ENCODE measurements at regions not wholly inside any gene's neighbourhood (a gene's known extent, or its start where the extent isn't known, plus 50 kb on each side); places are given as distances from the start of the nearest gene placed in this dataset.

DNA sequence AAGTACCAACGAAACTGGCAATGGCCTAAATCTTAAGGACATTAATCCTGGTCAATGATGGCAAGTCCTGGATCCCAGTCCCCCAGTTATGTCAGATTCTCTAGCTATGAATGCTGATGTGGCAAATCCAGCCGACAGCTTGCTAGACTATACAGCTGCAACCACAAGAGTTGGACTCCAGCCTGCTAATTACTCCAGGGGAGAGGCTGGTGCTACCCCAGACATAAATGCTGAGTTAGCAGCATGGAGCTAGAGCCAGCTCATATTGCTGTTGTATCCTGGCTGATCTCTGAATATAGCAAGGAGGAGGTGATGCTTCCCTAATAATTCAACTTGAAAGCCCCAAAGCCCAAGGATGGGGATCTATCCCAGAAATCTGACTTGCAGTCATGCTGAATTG lies 207.1 kb downstream of the LRRN1 start:
- no peak overlapping the region for H3K27ac ChIP-seq
- no peaks in the 10 kb centered on the region for H3K27me3 ChIP-seq
- H3K9me3 ChIP-seq: no peaks in the 10 kb centered on the region
- no peaks in the 10 kb centered on the region for H3K4me1 ChIP-seq
- WGBS, 4 donors: 72 to 87% (median 80%) methylated on average over 2 of the region's 2 CpGs
- H3K36me3 ChIP-seq: no peaks in the 10 kb centered on the region
- no peak overlapping the region for H3K4me3 ChIP-seq
- TF ChIP-seq POLR2A (IDR thresholded peaks at IDR 0.05): no peak
- no peak for TF ChIP-seq CTCF (IDR thresholded peaks at IDR 0.05)
- ATAC-seq (no peak), DNase-seq (no peak)
- intact Hi-C loops (cut with DNase I): loop anchor here in 3 of 10 donors (10.0 kb wide), 3 partner anchors 269 to 811 kb away; no protein-coding TSS in a partner anchor

- no peak for ATAC-seq
- Histone ChIP-seq H3K9me3 (no peaks in the 10 kb centered on the region), H3K36me3 (no peaks in the 10 kb centered on the region), H3K4me1 (no peaks in the 10 kb centered on the region), H3K27ac (no peak overlapping the region), H3K4me3 (no peak overlapping the region), H3K27me3 (no peaks in the 10 kb centered on the region)
- no peak for DNase-seq
- TF ChIP-seq POLR2A (IDR thresholded peaks at IDR 0.05): no peak
- TF ChIP-seq CTCF (IDR thresholded peaks at IDR 0.05): no peak
- 56 to 83% (median 76%) methylated on average over 2 of the region's 2 CpGs for WGBS, 4 donors
- intact Hi-C loops (cut with DNase I): loop anchor here in 3 of 10 donors (10.0 kb wide), 3 partner anchors 267 to 813 kb away; no protein-coding TSS in a partner anchor
Measured at GRCh38 chr3:4008205-4008604, 209.0 kb downstream of the LRRN1 start.

DNA sequence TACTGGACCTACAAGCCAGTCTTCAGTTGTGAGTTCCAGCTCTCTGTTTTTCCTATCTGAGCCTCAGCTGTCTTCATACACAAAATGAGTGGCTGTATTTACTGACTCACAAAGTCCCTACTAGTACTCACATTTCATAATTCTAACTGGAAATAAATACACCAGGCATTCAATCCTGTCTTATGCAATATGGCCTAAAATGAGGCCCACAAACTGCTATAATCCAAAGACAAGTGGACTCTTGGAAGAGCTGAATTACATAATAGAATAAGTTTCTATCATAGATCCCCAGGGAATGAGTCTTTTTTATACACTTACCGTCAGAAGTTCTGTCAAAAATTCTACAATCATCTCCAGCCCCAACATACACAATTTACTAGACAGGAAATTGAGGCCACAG lies 211.9 kb downstream of the LRRN1 start:
- Histone ChIP-seq H3K27ac (no peak overlapping the region), H3K4me3 (no peak overlapping the region), H3K4me1 (no peaks in the 10 kb centered on the region), H3K36me3 (no peaks in the 10 kb centered on the region), H3K9me3 (no peaks in the 10 kb centered on the region), H3K27me3 (no peaks in the 10 kb centered on the region)
- no peak for TF ChIP-seq CTCF (IDR thresholded peaks at IDR 0.05)
- no peak for TF ChIP-seq POLR2A (IDR thresholded peaks at IDR 0.05)
- no peak for ATAC-seq
- intact Hi-C loops (cut with DNase I): no loop called here
- no peak for DNase-seq
- WGBS, 4 donors: 45 to 63% (median 50%) methylated on average over 1 of the region's 1 CpG

GRCh38 chr3:4015426-4015825 lies 216.2 kb downstream of the LRRN1 start:
- no peak overlapping the region for H3K4me3 ChIP-seq
- no peak for TF ChIP-seq POLR2A (IDR thresholded peaks at IDR 0.05)
- no peak for TF ChIP-seq CTCF (IDR thresholded peaks at IDR 0.05)
- H3K4me1 ChIP-seq: peaks cover 0 to 4% (median 0%) of the 10 kb centered on the region in 12 donors
- 66 to 74% (median 70%) methylated on average over 2 of the region's 2 CpGs for WGBS, 4 donors
- ATAC-seq (no peak), DNase-seq (no peak)
- H3K36me3 ChIP-seq: no peaks in the 10 kb centered on the region
- no peak overlapping the region for H3K27ac ChIP-seq
- peaks cover 0 to 8% (median 1%) of the 10 kb centered on the region in 12 donors for H3K9me3 ChIP-seq
- no peaks in the 10 kb centered on the region for H3K27me3 ChIP-seq
- intact Hi-C loops (cut with DNase I): no loop called here

Measured in heart left ventricle (tissue), 16 donors.